Immature natural killer cell (primary cell): ENCODE measurements at regions not wholly inside any gene's neighbourhood (a gene's known extent, or its start where the extent isn't known, plus 50 kb on each side); places are given as distances from the start of the nearest gene placed in this dataset.

Source experiments
- DNase-seq, 3 donors: peaks; one replicate each; pipeline ENCODE4 v3.0.0; 2022; ENCODE audit warnings: mixed read lengths in 1 of 3
- H3K27ac Mint-ChIP-seq, 6 donors: one replicate each; pipeline ENCODE4 v1.8.0; 2020; ENCODE audit warnings: mixed read lengths in 6 of 6, mild to moderate bottlenecking in 5 of 6, inconsistent platforms in 4 of 6, moderate library complexity in 3 of 6
- H3K27me3 Mint-ChIP-seq, 3 donors: one replicate each; pipeline ENCODE4 v1.8.0; 2020 to 2021; ENCODE audit warnings: low read depth in 3 of 3, mild to moderate bottlenecking in 3 of 3, mixed read lengths in 3 of 3, moderate library complexity in 3 of 3, inconsistent platforms in 1 of 3
- H3K36me3 Mint-ChIP-seq, 3 donors: one replicate each; pipeline ENCODE4 v1.8.0; 2020; ENCODE audit warnings: mixed read lengths in 3 of 3, inconsistent platforms in 2 of 3, mild to moderate bottlenecking in 2 of 3
- H3K4me1 Mint-ChIP-seq, 2 donors: one replicate each; pipeline ENCODE4 v1.8.0; 2020; ENCODE audit warnings: inconsistent platforms in 2 of 2, mild to moderate bottlenecking in 2 of 2, mixed read lengths in 2 of 2, moderate library complexity in 1 of 2
- H3K4me3 Mint-ChIP-seq, 5 donors: one replicate each; pipeline ENCODE4 v1.8.0; 2020; ENCODE audit warnings: mild to moderate bottlenecking in 5 of 5, mixed read lengths in 5 of 5, inconsistent platforms in 3 of 5, moderate library complexity in 3 of 5
- H3K9me3 Mint-ChIP-seq, 6 donors: one replicate each; pipeline ENCODE4 v1.8.0; 2020; ENCODE audit warnings: mild to moderate bottlenecking in 6 of 6, mixed read lengths in 6 of 6, inconsistent platforms in 4 of 6, moderate library complexity in 3 of 6

- no peak overlapping the region for H3K4me3 Mint-ChIP-seq
- H3K9me3 Mint-ChIP-seq: peaks cover 0 to 4% (median 0%) of the 10 kb centered on the region in 6 donors
- H3K36me3 Mint-ChIP-seq: peaks cover 0 to 8% (median 0%) of the 10 kb centered on the region in 3 donors
- no peaks in the 10 kb centered on the region for H3K4me1 Mint-ChIP-seq
- DNase-seq: no peak
- H3K27ac Mint-ChIP-seq: no peak overlapping the region
- peaks cover 0 to 2% (median 1%) of the 10 kb centered on the region in 3 donors for H3K27me3 Mint-ChIP-seq
Observed at GRCh38 chr14:56394826-56395530, 184.6 kb upstream of the TMEM260 start.

GRCh38 chr14:56400109-56400825 is 179.3 kb upstream of the TMEM260 start:
- Mint-ChIP-seq H3K27me3 (peaks cover 0 to 5% (median 5%) of the 10 kb centered on the region in 3 donors), H3K27ac (no peak overlapping the region), H3K4me3 (no peak overlapping the region), H3K9me3 (peaks cover 0 to 8% (median 1%) of the 10 kb centered on the region in 6 donors), H3K4me1 (no peaks in the 10 kb centered on the region), H3K36me3 (no peaks in the 10 kb centered on the region)
- no peak for DNase-seq

GRCh38 chr14:56412468-56413434 is 166.8 kb upstream of the TMEM260 start:
- Mint-ChIP-seq H3K36me3 (peaks cover 0 to 5% (median 0%) of the 10 kb centered on the region in 3 donors), H3K9me3 (peaks cover 0 to 4% (median 0%) of the 10 kb centered on the region in 6 donors), H3K27me3 (peaks cover 1 to 11% (median 8%) of the 10 kb centered on the region in 3 donors), H3K4me1 (peaks cover 14 to 17% of the 10 kb centered on the region in 2 donors), H3K4me3 (peak overlapping the region in 3 of 5 donors; percentile 38 to 68 (median 67)), H3K27ac (no peak overlapping the region)
- DNase-seq: no peak

GRCh38 chr14:56413721-56414120 is 165.9 kb upstream of the TMEM260 start:
- Mint-ChIP-seq H3K36me3 (no peaks in the 10 kb centered on the region), H3K27me3 (peaks cover under 1 to 11% (median 8%) of the 10 kb centered on the region in 3 donors), H3K4me3 (no peak overlapping the region), H3K9me3 (peaks cover 0 to 3% (median 0%) of the 10 kb centered on the region in 6 donors), H3K27ac (no peak overlapping the region), H3K4me1 (peaks cover 16 to 17% of the 10 kb centered on the region in 2 donors)
- no peak for DNase-seq

- Mint-ChIP-seq H3K27me3 (peaks cover 0 to 14% (median 8%) of the 10 kb centered on the region in 3 donors), H3K9me3 (no peaks in the 10 kb centered on the region), H3K36me3 (no peaks in the 10 kb centered on the region), H3K4me3 (no peak overlapping the region), H3K27ac (no peak overlapping the region), H3K4me1 (peaks cover 16 to 17% of the 10 kb centered on the region in 2 donors)
- DNase-seq: no peak
Observed at GRCh38 chr14:56414236-56414635, 165.4 kb upstream of the TMEM260 start.

GRCh38 chr14:56416213-56416612 is 163.4 kb upstream of the TMEM260 start:
- no peak overlapping the region for H3K4me3 Mint-ChIP-seq
- H3K27ac Mint-ChIP-seq: no peak overlapping the region
- H3K36me3 Mint-ChIP-seq: no peaks in the 10 kb centered on the region

GRCh38 chr14:56417173-56417572 is 162.4 kb upstream of the TMEM260 start:
- Mint-ChIP-seq H3K9me3 (no peaks in the 10 kb centered on the region), H3K4me3 (no peak overlapping the region), H3K27me3 (peaks cover 0 to 11% (median 8%) of the 10 kb centered on the region in 3 donors), H3K27ac (no peak overlapping the region), H3K4me1 (peaks cover 16 to 17% of the 10 kb centered on the region in 2 donors), H3K36me3 (no peaks in the 10 kb centered on the region)
- DNase-seq: no peak

More at GRCh38 chr14:56416213-56416612, 163.4 kb upstream of the TMEM260 start:
- no peak for DNase-seq
- peaks cover 16 to 17% of the 10 kb centered on the region in 2 donors for H3K4me1 Mint-ChIP-seq
- no peaks in the 10 kb centered on the region for H3K9me3 Mint-ChIP-seq
- peaks cover 0 to 15% (median 7%) of the 10 kb centered on the region in 3 donors for H3K27me3 Mint-ChIP-seq

GRCh38 chr14:56419750-56420149 is 159.8 kb upstream of the TMEM260 start:
- H3K9me3 Mint-ChIP-seq: no peaks in the 10 kb centered on the region
- no peak overlapping the region for H3K27ac Mint-ChIP-seq
- peaks cover 7 to 9% of the 10 kb centered on the region in 2 donors for H3K4me1 Mint-ChIP-seq
- no peak overlapping the region for H3K4me3 Mint-ChIP-seq
- H3K36me3 Mint-ChIP-seq: no peaks in the 10 kb centered on the region
- peaks cover 1 to 9% (median 8%) of the 10 kb centered on the region in 3 donors for H3K27me3 Mint-ChIP-seq
- DNase-seq: no peak

- Mint-ChIP-seq H3K27ac (no peak overlapping the region), H3K9me3 (no peaks in the 10 kb centered on the region), H3K27me3 (peaks cover 1 to 11% (median 7%) of the 10 kb centered on the region in 3 donors), H3K4me3 (no peak overlapping the region), H3K36me3 (no peaks in the 10 kb centered on the region), H3K4me1 (peaks cover 3 to 4% of the 10 kb centered on the region in 2 donors)
- DNase-seq: no peak
Observed at GRCh38 chr14:56422221-56422620, 157.4 kb upstream of the TMEM260 start.

GRCh38 chr14:56422703-56423213 is 156.8 kb upstream of the TMEM260 start:
- Mint-ChIP-seq H3K36me3 (no peaks in the 10 kb centered on the region), H3K27ac (no peak overlapping the region), H3K4me3 (no peak overlapping the region), H3K4me1 (peaks cover 0 to 1% of the 10 kb centered on the region in 2 donors), H3K27me3 (peaks cover 1 to 11% (median 7%) of the 10 kb centered on the region in 3 donors), H3K9me3 (no peaks in the 10 kb centered on the region)
- peak in 2 of 3 donors; percentile 5 to 9 for DNase-seq

GRCh38 chr14:56423544-56423943 is 156.1 kb upstream of the TMEM260 start:
- H3K27me3 Mint-ChIP-seq: peaks cover 1 to 11% (median 7%) of the 10 kb centered on the region in 3 donors
- H3K27ac Mint-ChIP-seq: no peak overlapping the region
- no peaks in the 10 kb centered on the region for H3K36me3 Mint-ChIP-seq
- H3K4me3 Mint-ChIP-seq: no peak overlapping the region
- H3K4me1 Mint-ChIP-seq: no peaks in the 10 kb centered on the region
- H3K9me3 Mint-ChIP-seq: no peaks in the 10 kb centered on the region
- no peak for DNase-seq

- H3K27me3 Mint-ChIP-seq: peaks cover 1 to 7% (median 5%) of the 10 kb centered on the region in 3 donors
- no peak overlapping the region for H3K4me3 Mint-ChIP-seq
- no peak overlapping the region for H3K27ac Mint-ChIP-seq
- no peak for DNase-seq
- H3K4me1 Mint-ChIP-seq: no peaks in the 10 kb centered on the region
- H3K36me3 Mint-ChIP-seq: no peaks in the 10 kb centered on the region
- H3K9me3 Mint-ChIP-seq: no peaks in the 10 kb centered on the region
Observed at GRCh38 chr14:56431013-56431412, 148.6 kb upstream of the TMEM260 start.

GRCh38 chr14:56449670-56450213 is 129.9 kb upstream of the TMEM260 start:
- Mint-ChIP-seq H3K9me3 (peaks cover 0 to 16% (median 6%) of the 10 kb centered on the region in 6 donors), H3K27ac (no peak overlapping the region), H3K4me3 (no peak overlapping the region), H3K4me1 (no peaks in the 10 kb centered on the region), H3K36me3 (peaks cover 0 to 4% (median 0%) of the 10 kb centered on the region in 3 donors), H3K27me3 (peaks cover 3 to 6% (median 4%) of the 10 kb centered on the region in 3 donors)
- DNase-seq: no peak
